Left renal pelvis (tissue), 4 donors: ENCODE measurements at regions not wholly inside any gene's neighbourhood (a gene's known extent, or its start where the extent isn't known, plus 50 kb on each side); places are given as distances from the start of the nearest gene placed in this dataset.

Experiments used
- DNase-seq, 4 donors: peaks; one replicate each; pipeline ENCODE4 v3.0.0-alpha.2; 2013; ENCODE audit warnings: low read depth in 4 of 4, low spot score in 3 of 4

DNA sequence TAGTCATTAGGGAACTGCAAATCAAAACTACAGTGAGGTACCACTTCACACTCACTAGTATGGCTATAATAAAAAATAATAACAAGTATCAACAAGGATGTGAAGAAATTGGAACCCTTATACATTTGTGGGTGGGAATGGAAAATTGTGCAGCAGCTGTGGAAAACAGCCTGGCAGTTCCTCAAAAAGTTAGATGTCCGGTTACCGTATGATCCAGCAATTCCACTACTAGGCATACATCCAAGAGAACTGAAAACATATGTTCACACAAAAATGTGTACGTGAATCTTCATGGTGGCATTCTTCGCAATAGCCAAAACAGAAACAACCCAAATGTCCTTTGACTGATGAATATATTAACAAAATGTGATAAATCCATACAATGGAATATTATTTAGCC is 187.9 kb upstream of the LYSMD4 start:
- DNase-seq = no peak

DNA sequence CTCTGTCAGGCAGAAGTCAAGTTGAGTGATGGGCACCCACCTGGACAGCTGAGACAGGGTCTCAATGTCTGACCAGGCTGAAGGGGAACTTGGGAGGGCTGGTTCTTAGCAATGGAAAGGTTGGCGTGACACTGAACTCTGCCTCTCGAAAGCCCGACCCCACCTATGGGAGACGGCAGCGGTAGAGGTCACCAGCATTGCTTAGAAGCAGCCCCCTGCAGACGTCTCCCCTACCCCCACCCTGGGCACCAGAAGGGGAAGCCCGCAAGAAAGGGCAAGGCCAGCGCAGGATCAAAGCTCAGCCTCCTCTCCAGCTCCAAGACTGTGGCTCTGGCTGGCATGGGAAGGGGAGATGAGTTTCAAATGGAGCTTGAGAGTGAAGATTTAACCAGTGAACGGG is 184.8 kb upstream of the LYSMD4 start:
- no peak for DNase-seq

DNA sequence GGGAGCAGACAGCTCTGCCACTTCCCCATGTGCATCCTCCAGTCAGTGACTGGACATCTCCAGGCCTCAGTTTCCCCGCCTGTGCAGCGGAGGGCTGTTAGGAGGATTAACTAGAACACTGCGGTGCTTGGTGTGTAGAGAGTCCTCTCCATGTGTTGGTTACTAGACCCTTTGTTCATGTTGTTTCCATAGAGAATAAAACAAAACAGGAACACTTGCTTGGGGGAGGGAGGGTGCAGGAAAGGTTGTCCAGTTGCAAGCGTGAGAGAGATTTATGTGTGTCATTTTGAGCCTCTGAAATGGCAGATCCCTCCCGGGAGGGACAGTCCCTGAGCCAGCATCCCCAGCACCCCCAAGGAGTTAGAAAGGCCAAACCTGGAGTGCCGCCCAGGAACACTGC is 184.0 kb upstream of the LYSMD4 start:
- DNase-seq = no peak

DNA sequence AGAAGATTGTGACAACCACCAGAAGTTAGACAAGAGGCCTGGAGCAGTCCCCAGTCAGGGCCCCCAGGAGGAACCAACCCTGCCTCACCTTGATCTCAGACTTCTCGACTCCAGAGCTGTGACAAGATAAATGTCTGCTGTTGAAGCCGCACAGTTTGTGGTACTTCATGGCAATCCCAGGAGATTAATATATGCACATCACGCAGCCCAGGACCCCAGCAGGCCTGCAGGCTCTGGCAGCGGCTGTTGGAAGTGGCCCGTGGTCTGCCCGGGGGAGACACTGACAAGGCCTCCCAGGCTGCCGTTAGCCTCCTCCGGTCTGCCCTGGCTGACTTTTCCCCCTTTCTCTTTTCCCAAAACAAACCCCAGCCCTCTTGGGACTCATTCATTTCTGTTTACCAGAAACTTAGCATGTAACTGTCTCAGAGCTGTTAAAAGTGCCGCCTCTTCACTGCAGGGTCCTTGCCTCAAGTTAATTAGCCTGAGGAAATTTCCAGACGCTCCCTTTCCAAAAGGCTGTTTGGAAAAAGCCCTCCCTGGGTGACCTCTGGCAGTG is 183.5 kb upstream of the LYSMD4 start:
- no peak for DNase-seq

DNA sequence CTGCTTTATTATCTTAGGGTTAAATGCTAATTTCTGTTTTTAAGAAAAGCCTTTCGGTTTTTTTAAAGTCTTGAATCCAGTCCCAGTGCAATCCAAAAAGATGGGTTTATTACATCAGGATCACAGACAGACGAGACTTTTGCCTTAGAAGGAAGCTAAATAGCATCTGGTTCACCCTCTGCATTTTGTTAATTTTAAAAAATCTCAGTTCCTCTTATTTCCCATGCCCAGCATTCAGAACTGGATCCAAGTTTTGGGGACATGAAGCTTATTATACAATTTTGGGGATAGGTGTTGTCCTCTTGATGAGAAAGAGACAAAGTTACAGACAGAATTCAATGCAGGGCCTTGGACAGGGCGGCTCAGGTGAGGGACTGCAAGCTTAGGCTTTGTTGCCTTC is 181.5 kb upstream of the LYSMD4 start:
- no peak for DNase-seq

DNA sequence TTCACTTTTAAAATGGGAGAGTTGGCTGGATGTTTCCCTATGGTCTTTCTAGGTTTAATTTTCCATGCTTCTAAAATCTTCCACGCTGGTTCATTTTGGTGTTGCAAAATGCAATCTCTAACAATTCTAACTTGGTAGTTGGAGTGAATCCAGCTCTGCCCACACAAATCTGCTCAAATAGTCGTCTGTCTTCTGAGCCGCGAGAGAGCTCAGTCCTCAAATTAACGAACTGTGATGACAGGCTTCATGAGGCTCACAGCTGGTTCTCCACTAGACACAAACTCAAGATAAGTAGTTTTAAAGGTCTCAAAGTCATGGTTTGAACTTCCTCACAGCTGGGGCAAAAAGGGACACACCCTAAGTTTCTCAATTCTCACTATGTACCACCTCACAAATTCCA is 178.6 kb upstream of the LYSMD4 start:
- no peak for DNase-seq

DNA sequence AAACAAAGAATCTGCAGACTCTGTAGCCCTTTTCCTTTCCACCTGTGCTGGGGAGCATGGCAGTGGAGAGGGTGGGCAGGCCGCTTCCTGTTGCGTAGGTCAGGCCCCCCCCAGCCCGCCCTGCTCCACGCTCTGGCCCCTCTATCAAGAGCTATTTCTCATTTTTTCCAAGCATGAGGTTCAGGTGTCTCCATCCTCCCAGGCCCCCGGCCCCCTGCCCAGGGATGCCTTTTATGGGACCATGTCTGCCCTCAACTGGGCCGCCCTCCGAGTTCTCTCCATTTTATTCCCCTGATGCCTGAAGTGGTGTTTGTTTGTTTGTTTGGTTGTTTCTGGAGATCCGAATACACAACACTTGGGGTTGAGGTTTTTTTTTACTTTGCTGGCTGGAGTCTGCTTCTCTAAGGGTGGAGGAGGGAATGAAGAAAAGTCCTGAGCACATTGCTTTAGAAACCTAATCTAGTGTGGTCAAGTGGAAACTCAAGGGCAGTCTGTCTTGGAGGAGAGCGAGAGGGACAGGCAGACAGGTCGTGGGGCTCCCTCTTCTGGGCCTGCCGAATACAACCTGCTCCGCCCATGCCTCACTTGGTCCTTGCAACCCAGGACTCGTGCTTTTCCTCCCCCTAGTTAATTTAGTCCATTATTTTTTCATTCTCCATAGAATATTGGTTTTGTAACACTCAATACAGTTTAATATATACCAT is 176.5 kb upstream of the LYSMD4 start:
- DNase-seq = peak in 1 of 4 donors; percentile 33

DNA sequence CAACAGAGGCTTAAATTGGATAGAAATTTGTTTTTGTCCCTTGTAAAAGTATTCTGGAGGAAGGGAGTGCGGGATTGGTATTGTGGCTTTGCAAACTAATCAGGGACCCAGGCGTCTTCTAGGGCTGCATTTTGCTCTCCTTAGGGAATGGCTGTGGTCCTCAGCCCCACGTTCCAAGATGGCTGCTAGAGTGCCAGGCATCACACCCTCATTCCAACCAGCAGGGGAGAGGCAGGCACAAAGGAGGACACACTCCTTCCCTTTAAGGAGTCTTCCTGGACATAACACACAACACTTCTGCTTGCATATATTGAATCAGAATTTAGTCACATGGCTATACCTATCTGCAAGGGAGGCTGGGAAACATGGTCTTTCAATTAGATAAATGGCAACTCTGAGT is 174.5 kb upstream of the LYSMD4 start:
- DNase-seq = no peak

DNA sequence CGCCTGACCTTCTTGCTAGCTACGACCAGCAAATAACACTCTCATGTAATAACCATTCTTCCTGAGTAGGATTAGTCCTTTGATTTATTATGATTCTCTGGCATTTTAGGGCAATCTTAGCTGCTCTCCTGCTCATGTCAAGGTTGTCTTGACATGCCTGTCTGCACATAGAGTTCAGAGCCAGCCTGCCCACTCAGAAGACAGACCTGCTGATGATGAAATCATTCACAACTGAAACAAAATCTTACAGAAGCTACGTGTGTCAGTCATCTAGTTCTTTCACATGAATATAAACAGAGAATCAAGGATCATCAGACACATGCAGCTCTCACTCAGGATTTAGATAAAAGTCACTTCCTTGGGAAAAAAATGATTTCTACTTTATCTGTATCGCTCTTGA is 173.6 kb upstream of the LYSMD4 start:
- DNase-seq = no peak

DNA sequence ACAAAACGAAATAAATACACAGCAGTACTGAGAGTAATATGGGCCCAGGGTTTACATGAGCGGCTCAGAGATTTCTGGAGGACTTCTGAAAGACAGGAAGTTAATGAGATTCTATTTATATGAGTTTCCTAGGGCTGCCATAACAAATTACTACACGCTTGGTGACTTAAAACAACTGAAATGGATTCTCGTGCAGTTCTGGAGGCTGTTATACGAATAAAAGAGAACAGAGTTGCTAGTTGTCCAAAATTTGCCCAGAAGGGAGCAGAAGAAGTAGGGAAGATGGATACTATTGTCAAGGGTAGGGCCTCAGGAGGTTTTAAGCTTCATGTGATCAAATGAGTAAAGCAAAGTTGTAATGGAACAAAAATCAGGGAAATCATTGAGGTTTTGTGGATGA is 173.1 kb upstream of the LYSMD4 start:
- DNase-seq = no peak

DNA sequence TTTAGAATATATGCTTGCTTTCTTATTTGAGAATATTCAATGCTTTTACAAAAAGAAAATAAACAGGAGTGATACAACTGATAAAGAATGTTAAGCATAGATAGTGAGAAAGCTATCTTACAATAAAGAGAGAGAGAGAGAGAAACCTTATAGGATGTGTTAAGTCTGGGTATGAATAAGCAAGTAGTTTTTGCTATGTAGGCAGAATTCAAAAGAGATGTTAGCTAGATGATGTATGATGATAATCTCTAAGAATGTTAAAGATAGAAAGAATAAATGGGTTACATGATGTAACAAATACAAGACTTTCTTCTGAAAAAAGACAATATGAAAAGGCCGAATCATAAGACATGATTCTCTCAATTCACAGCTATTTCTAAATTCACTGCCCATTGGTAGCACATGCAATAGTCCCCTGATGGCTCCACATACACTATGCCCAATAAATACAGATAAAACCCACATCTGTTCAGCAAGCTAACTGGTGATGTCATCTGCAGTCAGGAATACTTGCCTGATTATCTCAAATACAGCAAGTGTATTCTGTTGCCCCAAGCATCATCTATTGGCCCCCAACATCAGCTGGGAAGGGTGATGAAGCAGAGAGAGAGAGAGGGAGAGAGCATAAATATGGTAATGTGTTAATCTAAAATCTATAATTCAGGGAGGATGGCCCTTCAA is 169.2 kb upstream of the LYSMD4 start:
- DNase-seq = no peak

DNA sequence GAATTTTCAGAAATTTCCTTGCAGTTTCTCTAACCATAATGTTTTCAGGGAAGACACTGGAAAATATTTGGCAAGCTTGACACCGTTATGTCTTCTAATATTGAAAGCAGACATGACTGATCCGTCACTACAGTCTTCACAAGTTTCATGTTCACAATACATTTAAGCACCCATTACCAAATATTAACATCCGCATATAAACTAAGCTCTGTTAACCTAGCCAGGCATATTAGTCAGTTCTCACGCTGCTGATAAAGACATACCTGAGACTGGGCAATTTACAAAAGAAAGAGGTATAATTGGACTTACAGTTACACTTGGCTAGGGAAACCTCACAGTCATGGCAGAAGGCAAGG is 162.7 kb upstream of the LYSMD4 start:
- no peak for DNase-seq

DNA sequence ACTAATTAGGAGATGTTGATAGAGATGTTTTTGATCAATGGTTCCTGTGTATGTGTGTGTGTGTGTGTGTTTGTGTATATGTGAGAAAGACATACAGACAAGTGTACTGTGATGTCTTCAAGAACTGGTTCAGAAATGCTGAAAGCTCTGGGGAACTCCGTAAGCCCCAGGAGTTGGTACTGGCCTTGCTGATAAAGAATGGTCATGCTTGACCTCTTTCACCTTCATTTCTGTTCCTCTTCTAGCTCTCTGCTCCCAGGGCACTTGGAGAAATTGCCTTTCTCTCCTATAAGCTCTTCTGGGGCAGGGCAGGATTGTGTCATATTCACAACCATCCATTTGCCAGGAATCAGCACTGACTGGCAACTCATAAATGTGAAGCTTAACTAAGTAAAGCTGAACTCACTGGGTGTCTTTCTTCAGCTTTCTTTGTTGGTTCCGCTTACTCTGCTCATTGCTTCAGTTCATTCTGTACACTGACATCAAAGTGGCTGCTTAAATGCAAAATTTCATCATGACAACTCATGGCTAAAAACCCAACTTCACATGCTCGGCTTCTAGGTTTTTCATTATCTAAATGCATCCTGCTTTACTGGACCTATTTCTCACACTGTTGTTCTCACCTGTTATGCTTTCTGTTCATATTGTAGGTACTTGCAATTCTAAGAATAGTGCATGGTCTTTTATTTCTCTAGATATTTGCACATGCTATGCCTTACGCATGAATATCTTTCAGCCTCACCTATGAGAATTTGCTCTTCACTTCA is 162.1 kb upstream of the LYSMD4 start:
- no peak for DNase-seq

DNA sequence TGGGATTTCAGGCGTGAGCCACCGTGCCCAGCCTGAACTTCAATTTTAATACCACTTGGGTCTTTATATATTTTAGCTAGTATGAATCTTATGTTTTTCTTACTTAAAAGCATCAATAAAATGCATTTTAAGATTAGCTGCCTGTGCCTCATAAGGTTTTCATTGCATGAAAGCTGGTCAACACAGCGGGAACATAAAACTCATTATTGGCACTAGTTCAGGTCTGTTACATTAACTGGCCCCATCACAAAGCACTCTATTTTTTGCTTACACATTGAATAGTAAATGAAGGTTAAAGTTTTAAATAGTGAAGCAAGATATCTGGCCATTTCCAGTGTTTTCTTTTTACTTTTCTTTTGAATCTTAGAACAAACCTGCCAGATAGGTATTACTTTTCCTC is 145.6 kb upstream of the LYSMD4 start:
- DNase-seq = no peak

DNA sequence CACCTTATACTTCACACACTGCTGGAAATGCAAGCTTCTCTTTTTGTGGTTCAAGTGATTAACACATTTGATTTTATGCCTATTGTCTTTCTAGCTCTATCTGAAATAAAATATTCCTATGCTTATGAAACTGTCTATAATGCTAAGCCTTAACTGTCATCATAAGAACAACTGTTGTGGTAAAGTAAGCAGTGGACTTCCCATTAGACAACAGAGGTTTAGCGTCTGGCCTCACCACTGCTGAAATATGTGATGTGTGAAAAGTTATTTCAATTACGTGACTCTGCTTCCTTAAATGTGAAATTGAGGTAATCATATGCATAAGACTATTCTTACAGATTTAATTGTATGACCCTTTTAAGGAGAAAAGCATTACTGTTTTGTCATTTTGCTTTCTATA is 140.2 kb upstream of the LYSMD4 start:
- no peak for DNase-seq

DNA sequence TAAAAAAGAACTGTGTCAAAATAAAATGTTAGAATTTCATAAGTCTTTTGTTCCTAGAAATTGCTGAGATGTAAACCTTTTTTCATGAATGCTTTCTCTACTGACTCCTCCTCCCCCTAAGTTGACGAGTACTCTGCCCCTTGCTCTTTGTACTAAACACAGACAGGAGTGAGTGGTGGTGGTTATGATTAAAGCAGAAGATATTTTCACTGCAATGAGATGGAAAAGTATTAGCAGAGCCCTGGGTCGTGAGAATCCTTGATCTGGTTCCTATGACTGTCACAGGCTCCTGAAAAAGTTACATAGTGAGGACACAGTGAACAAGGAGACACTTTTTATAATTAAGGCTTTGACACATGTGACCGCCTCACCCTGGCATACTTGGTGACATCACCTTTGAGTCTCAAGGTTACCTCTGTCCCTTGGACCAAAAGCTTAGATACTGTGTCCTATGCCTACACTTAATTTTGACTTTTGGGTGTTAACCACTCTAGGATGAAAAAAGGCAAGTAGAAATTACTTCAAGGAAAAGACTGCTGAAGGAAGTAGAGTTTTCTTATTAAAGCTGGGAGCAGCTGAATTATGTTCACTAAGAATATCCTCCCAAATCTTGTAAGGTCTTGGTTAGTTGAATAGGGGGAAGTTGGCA is 130.4 kb upstream of the LYSMD4 start:
- DNase-seq = no peak

DNA sequence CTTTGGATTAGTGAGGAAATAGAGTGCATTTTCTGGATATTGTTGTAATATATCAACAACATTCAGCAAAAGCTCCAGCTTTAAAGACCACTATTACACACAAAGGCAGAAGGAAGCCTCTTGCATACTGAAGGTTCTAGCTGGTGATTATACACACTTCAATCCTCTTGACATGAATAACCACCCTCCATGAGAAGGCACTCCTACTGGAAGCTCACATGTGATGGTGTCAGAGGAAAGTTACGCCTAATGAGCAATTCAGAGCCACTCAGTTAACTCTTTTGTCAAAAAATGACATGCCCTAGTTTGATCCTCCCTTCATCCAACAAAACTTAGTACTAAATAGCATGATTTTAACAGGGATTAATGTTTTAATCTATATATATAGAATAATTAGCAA is 124.6 kb upstream of the LYSMD4 start:
- no peak for DNase-seq

DNA sequence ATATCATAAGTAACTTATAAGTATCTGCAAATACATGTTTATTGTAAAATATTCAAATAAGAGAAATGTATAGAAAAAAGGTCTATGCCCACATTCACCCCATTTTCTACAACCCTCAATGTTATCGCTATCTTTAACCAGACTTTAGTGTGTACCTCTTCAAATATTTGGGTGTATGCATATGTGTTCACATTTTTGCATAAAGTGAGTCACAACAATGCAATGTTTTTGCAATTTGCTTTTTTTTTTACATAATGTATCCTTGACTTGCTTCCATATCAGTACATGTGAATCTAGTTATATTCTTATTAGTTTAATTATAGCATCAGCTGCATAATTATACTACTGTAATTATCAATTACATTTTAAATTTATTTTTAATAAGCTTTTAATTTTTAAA is 117.3 kb upstream of the LYSMD4 start:
- no peak for DNase-seq

DNA sequence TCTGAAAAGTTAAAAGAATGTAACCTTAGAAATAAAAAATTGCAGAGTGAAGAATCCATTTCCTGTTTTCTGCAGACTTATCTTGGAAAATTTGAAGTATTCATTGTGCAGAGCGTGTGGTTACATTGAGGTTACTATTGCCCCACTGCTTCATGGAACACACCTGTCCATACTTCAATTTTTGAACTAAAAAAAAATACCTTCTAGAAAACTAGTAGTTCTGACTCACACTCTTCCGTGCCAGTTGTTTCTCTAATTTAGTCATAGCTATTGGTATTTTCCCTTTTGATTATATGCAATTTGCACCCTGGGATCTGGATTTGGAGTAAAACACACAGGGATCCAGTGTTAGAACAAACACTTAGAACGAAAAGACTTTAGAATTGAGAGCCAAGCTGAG is 111.8 kb upstream of the LYSMD4 start:
- DNase-seq = no peak

DNA sequence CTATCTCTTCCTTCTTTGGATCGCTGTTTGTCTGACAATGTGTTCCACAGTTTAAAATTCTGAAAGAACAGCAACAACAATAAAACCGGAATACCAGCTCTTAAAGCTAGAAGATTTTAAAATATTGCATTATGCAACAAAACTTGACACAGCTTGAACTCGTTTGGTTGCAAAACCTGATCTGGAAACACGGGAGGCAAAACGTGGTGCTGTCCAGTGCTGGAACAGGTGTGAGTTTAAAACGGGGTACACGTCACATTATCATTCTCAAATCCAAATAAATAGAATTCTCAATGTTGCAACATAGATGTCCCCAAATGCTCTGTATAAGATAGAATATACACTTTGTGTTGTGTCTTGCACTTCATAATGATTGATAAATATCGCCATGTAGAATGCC is 110.9 kb upstream of the LYSMD4 start:
- no peak for DNase-seq

DNA sequence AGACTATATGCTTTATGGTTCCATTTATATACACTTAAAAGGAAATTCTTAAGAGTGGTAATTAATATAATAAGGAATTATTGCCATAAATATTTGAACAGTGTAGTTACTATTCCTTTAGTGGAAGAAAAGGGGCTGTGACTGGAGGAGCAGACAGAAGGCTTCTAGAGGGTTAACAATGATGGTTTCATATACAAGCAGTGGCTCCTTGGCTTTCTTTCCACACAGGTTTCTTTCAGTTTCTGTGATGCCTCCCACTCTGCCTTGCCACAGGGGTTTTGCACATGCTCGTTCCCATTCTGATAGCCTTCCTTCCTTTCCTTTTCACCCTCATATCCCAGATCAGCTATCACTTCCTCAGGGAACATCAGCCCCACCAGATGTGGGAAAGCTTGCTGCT is 108.8 kb upstream of the LYSMD4 start:
- DNase-seq = no peak
